NB4 (cell line): ENCODE measurements at regions not wholly inside any gene's neighbourhood (a gene's known extent, or its start where the extent isn't known, plus 50 kb on each side); places are given as distances from the start of the nearest gene placed in this dataset.

Experiments used
- DNase-seq: peaks from one replicate; pipeline ENCODE4 v3.0.0; 2010; ENCODE audit warnings: low read depth
- H3K4me3 ChIP-seq: one replicate; pipeline ENCODE4 v1.5.1; 2011; ENCODE audit warnings: mild to moderate bottlenecking, low read depth, low read length, moderate library complexity
- CTCF ChIP-seq: IDR thresholded peaks from one replicate; pipeline ENCODE4 v1.5.1; 2012; ENCODE audit warnings: low read depth, low read length
- MAX ChIP-seq: IDR thresholded peaks from 2 replicates; pipeline ENCODE4 v1.6.1; 2011; ENCODE audit warnings: low read depth, low read length
- MYC ChIP-seq: IDR thresholded peaks from 2 replicates; pipeline ENCODE4 v1.6.1; 2011; ENCODE audit warnings: low read depth, low read length
- POLR2A ChIP-seq: IDR thresholded peaks from 2 replicates; pipeline ENCODE4 v1.6.1; 2011; ENCODE audit warnings: mild to moderate bottlenecking; ENCODE audit not compliant: insufficient read length; ENCODE audit errors: extremely low read depth

GRCh38 chr2:180062178-180062577, 55.1 kb upstream of the CWC22 start:
- TF ChIP-seq MAX (no peak), POLR2A (no peak), MYC (no peak), CTCF (no peak)
- DNase-seq, result no peak
- no peak overlapping the region for H3K4me3 ChIP-seq

- no peak for TF ChIP-seq POLR2A
- no peak for TF ChIP-seq MYC
- TF ChIP-seq MAX, result no peak
- TF ChIP-seq CTCF, result no peak
- H3K4me3 ChIP-seq, result no peak overlapping the region
- no peak for DNase-seq
Observed at GRCh38 chr2:180061546-180061945, 54.4 kb upstream of the CWC22 start.

- no peak for TF ChIP-seq MAX
- no peak for TF ChIP-seq CTCF
- TF ChIP-seq MYC, result no peak
- TF ChIP-seq POLR2A, result no peak
- no peak overlapping the region for H3K4me3 ChIP-seq
Observed at GRCh38 chr2:180061085-180061484, 54.0 kb upstream of the CWC22 start.

GRCh38 chr2:180058993-180059392, 51.9 kb upstream of the CWC22 start:
- no peak for DNase-seq
- TF ChIP-seq POLR2A, result no peak
- TF ChIP-seq MYC, result no peak
- TF ChIP-seq MAX, result no peak
- no peak for TF ChIP-seq CTCF
- H3K4me3 ChIP-seq, result no peak overlapping the region

More at GRCh38 chr2:180061085-180061484, 54.0 kb upstream of the CWC22 start:
- no peak for DNase-seq

- H3K4me3 ChIP-seq, result no peak overlapping the region
- DNase-seq, result no peak
- TF ChIP-seq CTCF (no peak), MYC (no peak), POLR2A (no peak)
Observed at GRCh38 chr2:180057706-180058412, 50.8 kb upstream of the CWC22 start.
